Colonic mucosa (tissue), 4 donors: ENCODE measurements at regions not wholly inside any gene's neighbourhood (a gene's known extent, or its start where the extent isn't known, plus 50 kb on each side); places are given as distances from the start of the nearest gene placed in this dataset.

Source experiments
- DNase-seq: peaks from one replicate; pipeline ENCODE4 v3.0.0-alpha.2; 2020
- H3K27ac ChIP-seq: fragments of 200-600 bp; one replicate; pipeline ENCODE4 v1.8.0; 2021
- H3K27me3 ChIP-seq: fragments of 200-600 bp; one replicate; pipeline ENCODE4 v1.8.0; 2021
- H3K36me3 ChIP-seq: fragments of 200-600 bp; one replicate; pipeline ENCODE4 v1.8.0; 2021
- H3K4me1 ChIP-seq: fragments of 200-600 bp; one replicate; pipeline ENCODE4 v1.8.0; 2021; ENCODE audit warnings: mild to moderate bottlenecking
- H3K4me3 ChIP-seq: fragments of 200-600 bp; one replicate; pipeline ENCODE4 v1.8.0; 2021
- H3K9ac ChIP-seq, 2 donors: one replicate each; pipeline ENCODE4 v1.7.0; 2013; ENCODE audit warnings: control low read depth in 2 of 2, low read depth in 2 of 2, low read length in 2 of 2
- H3K9me3 ChIP-seq: fragments of 200-600 bp; one replicate; pipeline ENCODE4 v1.8.0; 2021
- CTCF ChIP-seq: fragments of 200-600 bp; IDR thresholded peaks from one replicate; pipeline ENCODE4 v1.8.0; 2022; ENCODE audit warnings: antibody characterized with exemption, mild to moderate bottlenecking
- intact Hi-C: fragments of 100-400 bp; cut with DNase I; formaldehyde crosslinking; loops from one replicate; pipeline ENCODE4 v1.14.1; 2022
- donor health status: healthy.
- donor health status: DM: no; HTN: no; CAD: no.
- donor health status: DM: no; HTN: no; CAD: no.

GRCh38 chr7:47207956-47208355, 374.0 kb downstream of the TNS3 start:
- Histone ChIP-seq H3K9me3 (no peaks in the 10 kb centered on the region), H3K36me3 (no peaks in the 10 kb centered on the region), H3K4me1 (no peaks in the 10 kb centered on the region), H3K27me3 (no peaks in the 10 kb centered on the region), H3K27ac (no peak overlapping the region), H3K4me3 (no peak overlapping the region), H3K9ac (no peak overlapping the region)
- DNase-seq: no peak
- intact Hi-C loops: no loop called here
- TF ChIP-seq CTCF: no peak

- Histone ChIP-seq H3K36me3 (no peaks in the 10 kb centered on the region), H3K9me3 (no peaks in the 10 kb centered on the region), H3K4me1 (no peaks in the 10 kb centered on the region), H3K27ac (no peak overlapping the region), H3K27me3 (no peaks in the 10 kb centered on the region), H3K4me3 (no peak overlapping the region), H3K9ac (no peak overlapping the region)
- no peak for DNase-seq
- intact Hi-C loops: no loop called here
- TF ChIP-seq CTCF: no peak
These were observed 377.2 kb downstream of the TNS3 start for GRCh38 chr7:47204709-47205108.

GRCh38 chr7:47202146-47202783, 379.6 kb downstream of the TNS3 start:
- DNase-seq: no peak
- Histone ChIP-seq H3K36me3 (no peaks in the 10 kb centered on the region), H3K4me3 (no peak overlapping the region), H3K9ac (no peak overlapping the region), H3K9me3 (no peaks in the 10 kb centered on the region), H3K27me3 (no peaks in the 10 kb centered on the region), H3K27ac (no peak overlapping the region), H3K4me1 (no peaks in the 10 kb centered on the region)
- intact Hi-C loops: no loop called here
- no peak for TF ChIP-seq CTCF

- intact Hi-C loops: loop anchor here (5.0 kb wide), 1 partner anchor 59 kb away; no protein-coding TSS in a partner anchor
- no peak for TF ChIP-seq CTCF
These were observed 383.8 kb downstream of the TNS3 start for GRCh38 chr7:47198159-47198558.

GRCh38 chr7:47197486-47197885, 384.4 kb downstream of the TNS3 start:
- H3K27ac ChIP-seq: no peak overlapping the region
- intact Hi-C loops: loop anchor here (5.0 kb wide), 1 partner anchor 60 kb away; no protein-coding TSS in a partner anchor
- peaks cover 3% of the 10 kb centered on the region for H3K4me1 ChIP-seq

More at GRCh38 chr7:47198159-47198558, 383.8 kb downstream of the TNS3 start:
- Histone ChIP-seq H3K36me3 (no peaks in the 10 kb centered on the region), H3K27me3 (no peaks in the 10 kb centered on the region), H3K27ac (no peak overlapping the region), H3K4me3 (no peak overlapping the region), H3K9ac (no peak overlapping the region), H3K4me1 (no peaks in the 10 kb centered on the region), H3K9me3 (no peaks in the 10 kb centered on the region)
- no peak for DNase-seq

More at GRCh38 chr7:47197486-47197885, 384.4 kb downstream of the TNS3 start:
- no peak overlapping the region for H3K9ac ChIP-seq
- no peak for TF ChIP-seq CTCF
- H3K36me3 ChIP-seq: no peaks in the 10 kb centered on the region
- no peak for DNase-seq
- H3K27me3 ChIP-seq: no peaks in the 10 kb centered on the region
- no peak overlapping the region for H3K4me3 ChIP-seq
- no peaks in the 10 kb centered on the region for H3K9me3 ChIP-seq
